VCaP (cell line): ENCODE measurements at regions not wholly inside any gene's neighbourhood (a gene's known extent, or its start where the extent isn't known, plus 50 kb on each side); places are given as distances from the start of the nearest gene placed in this dataset.

ENCODE experiments used
- H3K27ac ChIP-seq: fragments of 450-650 bp; 2 replicates; pipeline ENCODE4 v1.5.1; 2017
- TF ChIP-seq, protein P1 (sequence below): fragments of 450-650 bp; conservative IDR thresholded peaks from 2 replicates; pipeline ENCODE4 v1.5.1; 2017; ENCODE audit warnings: mild to moderate bottlenecking, moderate library complexity

GRCh38 chr1:60171801-60172200 is 98.2 kb upstream of the C1orf87 start:
- TF ChIP-seq, protein P1, sequence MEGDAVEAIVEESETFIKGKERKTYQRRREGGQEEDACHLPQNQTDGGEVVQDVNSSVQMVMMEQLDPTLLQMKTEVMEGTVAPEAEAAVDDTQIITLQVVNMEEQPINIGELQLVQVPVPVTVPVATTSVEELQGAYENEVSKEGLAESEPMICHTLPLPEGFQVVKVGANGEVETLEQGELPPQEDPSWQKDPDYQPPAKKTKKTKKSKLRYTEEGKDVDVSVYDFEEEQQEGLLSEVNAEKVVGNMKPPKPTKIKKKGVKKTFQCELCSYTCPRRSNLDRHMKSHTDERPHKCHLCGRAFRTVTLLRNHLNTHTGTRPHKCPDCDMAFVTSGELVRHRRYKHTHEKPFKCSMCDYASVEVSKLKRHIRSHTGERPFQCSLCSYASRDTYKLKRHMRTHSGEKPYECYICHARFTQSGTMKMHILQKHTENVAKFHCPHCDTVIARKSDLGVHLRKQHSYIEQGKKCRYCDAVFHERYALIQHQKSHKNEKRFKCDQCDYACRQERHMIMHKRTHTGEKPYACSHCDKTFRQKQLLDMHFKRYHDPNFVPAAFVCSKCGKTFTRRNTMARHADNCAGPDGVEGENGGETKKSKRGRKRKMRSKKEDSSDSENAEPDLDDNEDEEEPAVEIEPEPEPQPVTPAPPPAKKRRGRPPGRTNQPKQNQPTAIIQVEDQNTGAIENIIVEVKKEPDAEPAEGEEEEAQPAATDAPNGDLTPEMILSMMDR: no peak
- no peak overlapping the region for H3K27ac ChIP-seq

DNA sequence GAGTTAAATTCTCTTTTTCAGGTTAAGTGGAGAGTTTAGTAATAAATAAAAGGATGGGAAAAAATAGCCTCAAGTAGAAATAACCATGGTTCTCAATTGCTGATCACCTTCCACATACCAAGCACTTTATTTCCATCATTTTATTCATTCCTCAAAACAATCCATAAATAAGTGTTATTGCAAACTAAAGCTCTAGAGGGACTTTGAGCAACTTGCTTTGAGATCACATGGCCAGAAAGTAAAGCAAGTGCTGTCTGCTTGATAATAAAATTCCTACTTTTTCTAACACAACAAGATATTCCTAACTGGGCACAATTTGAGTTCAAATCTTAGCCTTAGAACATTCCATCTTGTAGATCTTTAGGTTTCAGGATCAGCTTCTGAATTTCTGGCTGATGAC is 97.1 kb upstream of the C1orf87 start:
- TF ChIP-seq, protein P1: no peak
- H3K27ac ChIP-seq: no peak overlapping the region

- TF ChIP-seq, protein P1: no peak
These were observed 95.6 kb upstream of the C1orf87 start for GRCh38 chr1:60169206-60169605.

GRCh38 chr1:60162936-60163335 is 89.4 kb upstream of the C1orf87 start:
- TF ChIP-seq, protein P1: no peak
- H3K27ac ChIP-seq: no peak overlapping the region

More at GRCh38 chr1:60169206-60169605, 95.6 kb upstream of the C1orf87 start:
- no peak overlapping the region for H3K27ac ChIP-seq

DNA sequence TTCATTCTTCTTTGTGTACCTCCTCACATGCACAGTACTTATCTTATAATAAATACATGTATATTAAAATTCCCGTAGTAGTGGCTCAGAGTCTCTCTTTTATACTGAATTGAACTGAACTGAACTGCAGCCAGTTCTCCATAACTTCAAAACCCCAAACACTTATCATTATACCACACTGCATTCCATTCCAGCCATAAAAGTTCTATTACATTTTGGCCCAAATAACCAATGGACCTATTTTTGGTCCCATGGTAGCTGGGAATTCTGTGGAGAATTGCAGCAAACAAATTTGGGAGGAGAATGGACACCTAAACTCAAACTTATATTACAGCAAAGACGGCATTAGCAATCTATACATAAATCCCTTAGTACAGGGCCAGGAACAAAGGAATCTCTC is 86.6 kb upstream of the C1orf87 start:
- TF ChIP-seq, protein P1: no peak
- no peak overlapping the region for H3K27ac ChIP-seq

GRCh38 chr1:60156371-60156770 is 82.8 kb upstream of the C1orf87 start:
- TF ChIP-seq, protein P1: no peak
- H3K27ac ChIP-seq: no peak overlapping the region

DNA sequence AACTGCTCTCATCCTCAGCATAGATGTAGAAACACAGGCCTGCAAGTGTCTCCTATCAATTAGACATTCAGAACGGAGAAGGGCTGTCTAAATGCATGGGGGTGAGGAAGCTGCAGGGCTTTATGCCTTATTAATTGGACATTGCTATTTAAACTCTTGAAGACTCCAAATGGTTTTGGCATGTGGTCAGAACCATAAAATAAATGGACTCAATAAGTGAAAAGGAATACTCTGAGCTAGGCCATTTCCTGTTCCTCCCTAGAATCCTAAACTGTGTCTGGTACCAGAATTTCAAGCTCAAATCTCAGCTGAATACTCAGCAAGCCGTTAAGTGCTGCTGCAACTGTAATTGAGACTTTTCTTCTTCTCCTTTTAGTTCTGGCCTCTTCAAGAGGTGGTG is 80.4 kb upstream of the C1orf87 start:
- no peak overlapping the region for H3K27ac ChIP-seq
- TF ChIP-seq, protein P1: no peak

DNA sequence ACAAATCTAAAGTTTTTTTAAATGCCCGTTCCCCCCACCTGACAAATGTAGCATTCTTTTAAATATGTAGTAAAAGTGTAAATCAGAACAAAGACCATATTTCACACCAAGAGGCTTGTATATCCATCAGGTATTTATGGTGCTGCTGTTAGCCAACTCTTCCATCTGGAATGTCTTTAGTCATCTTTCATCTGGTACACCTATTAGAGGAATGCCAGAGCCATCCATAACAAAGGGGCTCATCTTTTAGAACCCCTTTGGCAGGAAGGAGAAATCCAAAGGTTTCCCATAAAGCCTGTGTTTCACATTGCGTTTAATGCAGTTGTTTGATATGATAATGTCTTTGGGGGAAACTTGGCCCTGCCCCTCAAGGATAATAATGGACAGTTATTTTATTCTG is 79.3 kb upstream of the C1orf87 start:
- H3K27ac ChIP-seq: no peak overlapping the region
- TF ChIP-seq, protein P1: no peak
